ENCODE measurements at regions not wholly inside any gene's neighbourhood (a gene's known extent, or its start where the extent isn't known, plus 50 kb on each side); places are given as distances from the start of the nearest gene placed in this dataset.

- no peak for TF ChIP-seq CTCF (IDR thresholded peaks at IDR 0.05; ENCODE audit: insufficient read depth, low read depth, low read length)
- TF ChIP-seq EZH2 (IDR thresholded peaks at IDR 0.05; ENCODE audit: insufficient read depth, low read length), result no peak
Observed at GRCh38 chr6:40669343-40669742, 82.2 kb upstream of the LRFN2 start.

All from astrocyte (in vitro differentiated cells and primary cell).